Activated CD4-positive, alpha-beta T cell treated with anti-CD3 and anti-CD28 coated beads, Interleukin-2, Interleukin-4, amounts not matched to agents 100 ng/mL and 50 ng/mL, durations not matched to agents 16 hours and 8 hours (primary cell): ENCODE measurements at regions not wholly inside any gene's neighbourhood (a gene's known extent, or its start where the extent isn't known, plus 50 kb on each side); places are given as distances from the start of the nearest gene placed in this dataset.
A peak's percentile ranks its signal among the peaks of the same experiment; 100 is the strongest.

Experiments used
- DNase-seq: peaks from one replicate; pipeline ENCODE4 v3.0.0-alpha.2; 2020; ENCODE audit warnings: low spot score

- peak; percentile 92 for DNase-seq
These were observed 304.4 kb downstream of the SEC14L1 start for GRCh38 chr17:77444984-77445759.

DNA sequence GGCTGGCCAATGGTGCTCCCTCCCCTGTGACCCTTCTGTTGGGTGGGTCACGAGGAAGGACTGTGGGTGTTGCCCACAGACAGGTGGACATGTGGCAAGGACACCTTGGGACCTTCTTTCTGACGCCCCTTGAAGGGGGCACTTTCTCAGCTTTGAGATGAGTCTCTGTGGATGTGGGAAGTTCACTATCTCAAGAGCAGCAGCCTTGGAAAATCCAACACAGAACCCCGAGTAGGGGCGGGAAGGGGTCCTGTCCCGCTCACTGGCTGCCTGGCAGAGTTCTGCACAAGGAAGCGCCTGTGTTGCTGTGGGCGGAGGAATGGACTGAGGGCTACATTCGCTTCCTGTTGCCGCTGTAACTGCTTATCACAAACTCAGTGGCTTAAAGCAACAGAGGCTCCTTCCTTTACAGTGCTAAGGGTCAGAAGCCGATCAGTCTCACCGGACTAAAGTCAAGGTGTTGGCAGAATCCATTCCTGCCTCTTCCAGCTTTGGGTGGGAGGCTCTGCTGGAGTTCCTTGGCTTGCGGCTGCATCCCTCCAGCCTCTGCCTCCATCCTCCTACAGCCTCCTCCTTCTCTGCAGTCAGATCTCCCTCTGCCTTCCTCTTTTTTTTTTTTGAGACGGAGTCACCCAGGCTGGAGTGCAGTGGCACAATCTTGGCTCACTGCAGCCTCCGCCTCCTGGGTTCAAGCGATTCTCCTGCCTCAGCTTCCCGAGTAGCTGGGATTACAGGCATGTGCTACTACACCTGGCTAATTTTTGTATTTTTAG, 305.2 kb downstream of the SEC14L1 start:
- DNase-seq, result peak; percentile 73

DNA sequence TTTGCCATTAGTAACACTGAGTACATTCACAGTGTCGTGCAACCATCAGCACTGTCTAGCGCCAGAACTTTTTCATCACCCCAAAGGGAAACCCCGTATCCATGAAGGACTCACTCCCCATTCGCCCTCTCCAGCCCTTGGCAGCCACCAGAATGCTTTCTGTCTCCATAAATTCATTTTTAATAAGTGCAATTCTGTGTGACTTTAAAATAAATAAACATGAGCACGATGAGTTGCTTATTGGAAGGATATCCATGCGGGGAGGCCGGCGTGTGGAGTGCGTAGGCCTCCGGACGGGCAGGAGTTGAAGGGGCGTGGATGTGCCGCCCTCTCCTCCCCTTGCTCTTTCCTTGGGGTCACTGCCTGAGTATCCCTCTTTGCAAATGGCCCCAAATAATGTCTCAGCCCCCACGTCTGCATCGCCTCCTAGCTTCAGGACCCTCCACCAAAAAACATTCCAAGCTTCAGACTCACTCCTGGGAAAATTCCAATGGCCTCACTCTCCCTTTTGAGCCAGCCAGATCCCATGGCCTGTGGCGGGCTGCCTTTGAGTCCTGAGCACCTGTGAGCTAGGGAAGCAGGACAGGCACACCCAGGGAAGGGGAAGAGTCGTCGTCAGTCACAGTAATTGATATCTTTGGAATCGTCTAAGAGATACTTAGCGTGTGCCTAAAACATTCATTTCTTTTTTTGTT, 306.3 kb downstream of the SEC14L1 start:
- no peak for DNase-seq

- DNase-seq, result no peak
These were observed 308.7 kb downstream of the SEC14L1 start for GRCh38 chr17:77449373-77449907.

DNA sequence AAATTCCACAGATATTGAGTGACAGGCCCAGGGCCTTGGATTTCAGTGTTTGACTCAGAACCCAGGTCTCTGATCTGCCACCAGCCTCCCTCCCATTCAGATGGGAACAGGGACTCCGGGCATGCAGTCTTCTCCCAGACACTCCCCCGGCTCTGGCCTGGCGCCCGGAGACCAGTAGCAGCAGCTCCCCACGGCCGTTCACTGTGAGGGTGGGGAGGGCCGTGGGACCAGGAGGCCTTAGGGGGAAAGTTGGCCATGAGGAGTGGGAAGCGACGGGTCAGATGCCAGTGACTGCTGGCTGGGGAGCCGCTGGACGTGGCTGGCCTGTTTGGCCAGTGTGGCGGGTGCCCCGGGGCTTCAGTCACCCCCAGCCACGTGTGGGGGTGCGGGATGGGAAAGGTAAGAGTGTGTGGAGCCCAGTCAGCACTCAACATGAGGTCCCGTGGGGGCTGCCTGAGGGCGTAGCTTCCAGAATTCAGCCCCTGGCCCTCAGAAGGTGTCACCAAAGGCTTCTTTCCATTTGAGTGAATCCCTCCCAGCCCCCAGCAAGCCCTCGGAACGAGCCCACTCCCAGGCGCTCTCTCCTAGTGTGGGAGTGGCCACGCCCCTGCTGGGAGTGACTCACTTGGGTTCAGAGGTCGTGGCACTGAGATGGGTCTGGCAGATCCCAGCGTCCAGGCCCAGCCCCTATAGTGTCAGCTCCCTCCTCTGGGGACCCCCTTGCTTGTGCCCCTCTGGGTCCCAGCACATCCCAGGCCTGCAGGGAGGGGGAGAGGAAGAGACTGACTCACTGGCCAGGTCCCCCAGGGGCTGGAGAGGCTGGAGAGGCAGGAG, 309.4 kb downstream of the SEC14L1 start:
- DNase-seq, result peak; percentile 76

- no peak for DNase-seq
These were observed 310.0 kb downstream of the SEC14L1 start for GRCh38 chr17:77450742-77451244.

DNA sequence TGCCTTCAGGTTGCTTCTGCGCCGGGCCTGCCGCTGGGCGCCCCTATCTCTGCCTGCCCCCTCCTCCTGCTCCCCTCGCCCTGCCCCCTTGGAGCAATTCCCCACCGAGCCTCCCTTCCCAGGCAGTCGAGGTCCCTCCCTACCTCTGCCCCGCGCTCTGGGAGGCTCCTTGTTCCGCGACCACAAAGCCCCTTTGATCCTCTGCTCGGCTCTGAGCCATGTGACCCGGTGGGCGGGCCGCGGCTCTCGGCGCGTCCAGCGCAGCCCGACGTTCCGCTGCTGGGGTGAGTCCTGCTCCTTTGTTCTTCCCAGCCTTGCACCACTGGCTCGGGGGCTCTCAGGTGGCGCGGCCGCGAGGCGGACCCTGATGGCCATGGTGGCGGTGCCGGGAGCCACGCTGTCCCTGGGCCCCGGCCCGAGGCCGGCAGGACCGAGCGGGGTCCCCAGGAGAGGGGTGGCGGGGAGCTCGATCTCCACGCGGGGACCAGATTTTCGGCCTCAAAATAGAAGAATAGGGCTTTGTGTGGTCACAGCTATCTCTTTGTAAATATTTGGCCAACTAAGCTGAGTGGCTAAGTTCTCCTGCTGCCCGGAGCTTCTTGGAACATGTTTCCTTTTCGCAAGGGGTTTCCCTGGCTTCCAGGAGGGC, 310.6 kb downstream of the SEC14L1 start:
- DNase-seq, result no peak

GRCh38 chr17:77451894-77452852, 311.4 kb downstream of the SEC14L1 start:
- no peak for DNase-seq

- DNase-seq, result peak; percentile 79
These were observed 313.0 kb downstream of the SEC14L1 start for GRCh38 chr17:77453613-77454241.

- no peak for DNase-seq
These were observed 313.7 kb downstream of the SEC14L1 start for GRCh38 chr17:77454242-77455095.

- no peak for DNase-seq
These were observed 314.5 kb downstream of the SEC14L1 start for GRCh38 chr17:77455111-77455890.

GRCh38 chr17:77455891-77456260, 315.1 kb downstream of the SEC14L1 start:
- DNase-seq, result no peak

DNA sequence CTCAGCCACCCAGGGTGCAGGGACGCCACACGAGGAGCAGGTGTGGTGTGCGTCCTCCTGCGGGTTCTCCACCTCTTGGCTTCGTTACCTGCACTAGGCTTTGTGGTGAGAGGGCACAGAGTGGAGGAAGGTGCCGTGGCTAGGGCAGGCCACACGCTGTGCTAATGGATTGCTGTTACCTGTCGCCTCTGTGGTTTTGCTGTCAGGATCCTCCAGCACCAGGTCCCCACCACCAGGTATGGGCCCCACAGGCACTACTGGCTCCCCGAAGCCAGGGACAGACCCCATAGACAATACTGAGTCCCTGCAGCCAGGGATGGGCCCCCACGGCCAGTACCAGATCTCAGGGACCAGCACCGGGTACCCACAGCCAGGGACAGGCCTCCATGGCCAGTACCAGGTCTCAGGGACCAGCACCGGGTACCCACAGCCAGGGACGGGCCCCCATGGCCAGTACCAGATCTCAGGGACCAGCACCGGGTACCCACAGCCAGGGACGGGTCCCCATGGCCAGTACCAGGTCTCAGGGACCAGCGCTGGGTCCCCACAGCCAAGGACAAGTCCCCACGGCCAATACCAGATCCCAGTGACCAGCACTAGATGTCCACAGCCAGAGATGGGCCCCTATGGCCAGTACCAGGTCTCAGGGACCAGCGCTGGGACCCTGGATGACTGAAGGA, 315.6 kb downstream of the SEC14L1 start:
- no peak for DNase-seq

DNA sequence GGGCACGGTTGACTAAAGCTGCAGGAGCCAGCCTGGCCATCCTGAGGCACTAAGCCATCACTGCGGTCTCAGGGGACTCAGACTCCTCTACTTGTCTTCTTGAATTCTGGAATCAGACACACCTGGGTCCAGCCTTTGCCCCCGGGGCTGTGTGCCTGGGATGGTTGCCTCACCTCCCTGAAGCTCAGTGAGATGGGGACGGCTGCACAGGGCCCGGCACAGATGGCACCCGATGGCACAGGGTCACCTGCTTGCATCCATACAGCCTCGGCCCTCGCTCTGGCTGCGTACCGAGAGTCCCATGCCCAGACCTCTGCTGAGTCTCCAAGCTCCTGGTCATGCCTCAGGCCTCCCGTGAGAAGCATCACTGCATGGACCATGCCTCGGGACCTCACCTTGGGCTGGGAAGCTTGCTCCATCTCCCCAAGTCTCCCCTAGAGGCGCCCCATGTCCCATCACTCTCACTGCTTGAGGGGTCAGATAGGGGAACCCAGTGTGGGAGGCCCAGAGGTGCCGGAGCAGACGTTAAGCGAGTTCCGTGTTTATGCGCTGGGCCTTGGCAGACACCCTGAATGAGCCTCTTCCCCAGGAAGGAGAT, 316.3 kb downstream of the SEC14L1 start:
- no peak for DNase-seq

GRCh38 chr17:77457572-77458201, 316.9 kb downstream of the SEC14L1 start:
- no peak for DNase-seq
